NOMO-1 (cell line): ENCODE measurements at regions not wholly inside any gene's neighbourhood (a gene's known extent, or its start where the extent isn't known, plus 50 kb on each side); places are given as distances from the start of the nearest gene placed in this dataset.

Experiments
- DNase-seq, 2 experiments: peaks; one replicate each; lab custom pipeline; 2025; ENCODE audit not compliant: unreplicated experiment in 2 of 2; lab: John Stamatoyannopoulos, UW

DNA sequence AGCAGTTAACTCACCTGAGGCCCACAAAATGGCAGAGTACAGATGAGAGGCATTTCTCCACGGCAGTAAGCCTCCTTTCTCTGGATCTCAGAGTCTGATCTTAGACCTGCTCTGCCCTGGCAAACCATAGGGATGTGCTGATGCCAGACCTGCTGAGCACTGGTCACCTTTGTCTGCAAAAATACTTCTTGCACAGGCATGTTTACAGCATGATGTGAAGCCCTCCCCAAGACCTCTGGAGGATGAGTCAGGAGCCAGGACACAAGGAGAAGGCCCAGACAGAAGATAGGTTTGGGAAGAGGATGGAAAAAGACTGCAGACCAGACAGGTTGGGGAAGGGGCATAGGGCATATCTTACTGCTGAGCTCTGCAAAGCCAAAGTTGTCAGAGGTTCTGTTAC is 426.6 kb downstream of the PMP22 start:
- DNase-seq, result no peak

- DNase-seq, result peak in 1 of 2 experiments; percentile 33
Observed at GRCh38 chr17:14833201-14833785, 431.8 kb downstream of the PMP22 start.

GRCh38 chr17:14831491-14831890 is 433.6 kb downstream of the PMP22 start:
- DNase-seq, result no peak

DNA sequence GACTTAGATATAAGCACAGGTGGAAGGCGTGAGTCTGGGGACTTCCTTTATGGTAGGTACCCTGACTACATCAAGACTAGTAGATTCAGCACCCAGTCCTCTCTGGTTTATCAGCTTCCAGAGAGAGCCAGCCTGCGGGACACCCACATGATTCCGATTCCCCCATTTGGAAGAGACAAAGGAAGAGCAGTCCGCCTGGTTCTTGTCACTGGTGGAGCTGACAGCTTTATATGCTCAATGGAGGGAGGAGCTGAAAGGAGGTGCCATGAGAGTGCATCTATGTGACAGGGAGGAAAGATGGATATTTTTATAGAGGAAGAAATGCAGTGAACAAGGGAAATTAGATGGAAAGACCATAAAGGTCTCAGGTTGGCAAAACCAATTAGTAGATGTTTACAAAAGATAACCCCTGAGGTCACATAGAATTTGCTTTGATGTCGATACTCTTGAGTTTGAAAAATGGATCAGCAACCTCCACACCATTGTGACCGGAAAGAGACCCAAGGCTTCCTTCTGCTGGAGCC is 437.7 kb downstream of the PMP22 start:
- no peak for DNase-seq

- no peak for DNase-seq
Observed at GRCh38 chr17:14826358-14826757, 438.8 kb downstream of the PMP22 start.

DNA sequence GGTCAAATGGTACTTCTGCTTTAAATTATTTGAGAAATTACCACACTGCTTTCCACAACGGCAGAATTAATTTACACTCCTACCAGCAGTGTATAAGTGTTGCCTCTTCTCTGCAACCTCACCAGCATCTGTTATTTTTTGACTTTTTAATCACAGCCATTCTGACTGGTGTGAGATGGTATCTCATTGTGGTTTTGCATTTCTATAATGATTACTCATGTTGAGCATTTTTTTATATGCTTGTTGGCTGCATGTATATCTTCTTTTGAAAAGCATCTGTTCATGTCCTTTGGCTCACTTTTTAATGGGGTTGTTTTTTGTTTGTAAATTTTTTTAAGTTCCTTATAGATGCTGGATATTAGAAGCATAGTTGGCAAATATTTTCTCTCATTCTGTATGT is 446.7 kb downstream of the PMP22 start:
- no peak for DNase-seq

DNA sequence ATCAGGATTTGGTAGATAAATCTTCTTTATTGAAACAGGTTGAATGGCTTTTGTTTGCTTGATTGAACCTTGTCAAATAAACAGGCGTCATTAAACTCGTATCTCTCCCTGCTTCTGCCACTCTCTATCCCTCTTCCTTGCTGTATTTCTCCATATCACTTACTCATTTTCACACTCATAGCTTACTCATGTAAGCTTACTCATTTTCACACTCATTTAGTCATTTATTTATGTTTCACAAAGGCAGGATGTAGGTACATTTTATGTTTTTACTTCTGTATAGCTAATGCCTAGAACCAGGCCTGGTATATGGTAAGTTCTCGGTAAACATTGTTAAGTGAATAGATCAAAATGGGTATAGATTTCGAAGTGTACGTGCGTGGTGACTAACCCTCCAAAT is 450.0 kb downstream of the PMP22 start:
- DNase-seq, result no peak

- DNase-seq, result peak in 1 of 2 experiments; percentile 28
Observed at GRCh38 chr17:14813649-14814370, 451.3 kb downstream of the PMP22 start.

GRCh38 chr17:14808425-14808824 is 456.7 kb downstream of the PMP22 start:
- no peak for DNase-seq

DNA sequence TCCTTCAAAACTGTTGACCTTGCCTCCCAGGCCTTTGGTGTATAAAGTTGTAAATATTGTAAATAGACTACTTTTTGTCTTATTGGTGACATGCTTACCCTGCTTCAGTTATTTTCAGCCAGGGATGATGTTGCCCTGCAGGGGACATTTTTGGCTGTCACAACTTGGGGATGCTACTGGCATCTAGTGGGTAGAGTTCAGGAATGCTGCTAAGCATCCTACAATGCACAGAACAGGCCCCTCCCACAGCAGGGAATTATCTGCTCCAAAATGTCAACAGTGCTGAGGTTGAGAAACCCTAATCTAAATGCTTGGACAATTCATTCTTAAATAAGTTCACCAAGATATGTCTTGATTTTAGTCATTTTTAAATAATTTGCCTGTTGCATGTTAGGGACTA is 459.8 kb downstream of the PMP22 start:
- DNase-seq, result no peak

DNA sequence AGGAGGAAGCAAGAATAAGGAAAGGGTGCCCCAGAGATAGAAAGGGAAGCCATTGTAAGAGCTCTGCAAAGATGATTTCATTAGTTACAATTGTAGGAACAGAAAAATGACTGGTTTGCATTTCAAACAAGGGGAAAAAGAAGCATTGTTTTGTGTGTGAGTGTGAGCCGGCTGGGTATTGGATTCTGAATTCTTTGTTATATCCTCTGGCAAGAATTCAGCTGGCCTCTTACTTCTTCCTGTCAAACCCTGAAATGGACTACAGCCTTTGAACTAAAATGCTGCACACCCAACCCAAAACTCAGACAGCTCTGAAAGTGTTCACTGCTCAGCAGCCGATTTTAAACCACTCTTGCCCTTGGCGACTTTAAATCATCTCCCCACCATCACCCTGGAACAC is 461.3 kb downstream of the PMP22 start:
- DNase-seq, result no peak

GRCh38 chr17:14797801-14798200 is 467.3 kb downstream of the PMP22 start:
- DNase-seq, result no peak

DNA sequence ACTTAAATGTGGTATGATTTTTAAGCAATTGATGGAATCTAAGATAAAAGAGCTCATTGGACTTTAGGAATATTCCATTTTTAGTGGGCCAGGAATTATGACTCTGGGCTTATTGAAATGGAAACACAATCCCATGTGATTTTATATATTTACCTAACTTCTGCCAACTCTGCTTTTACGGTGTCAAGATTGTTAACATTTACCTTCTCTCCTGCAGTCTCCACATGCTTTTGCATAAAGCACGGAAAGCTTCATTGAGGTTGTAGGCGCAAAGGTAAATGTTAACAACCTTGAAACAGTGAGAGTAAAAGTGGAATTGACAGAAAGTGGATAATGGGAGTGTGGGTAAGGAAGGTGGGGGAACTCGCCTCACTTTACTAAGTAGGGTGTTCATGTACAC is 468.1 kb downstream of the PMP22 start:
- no peak for DNase-seq

GRCh38 chr17:14794961-14795360 is 470.2 kb downstream of the PMP22 start:
- peak in 1 of 2 experiments; percentile 20 for DNase-seq

DNA sequence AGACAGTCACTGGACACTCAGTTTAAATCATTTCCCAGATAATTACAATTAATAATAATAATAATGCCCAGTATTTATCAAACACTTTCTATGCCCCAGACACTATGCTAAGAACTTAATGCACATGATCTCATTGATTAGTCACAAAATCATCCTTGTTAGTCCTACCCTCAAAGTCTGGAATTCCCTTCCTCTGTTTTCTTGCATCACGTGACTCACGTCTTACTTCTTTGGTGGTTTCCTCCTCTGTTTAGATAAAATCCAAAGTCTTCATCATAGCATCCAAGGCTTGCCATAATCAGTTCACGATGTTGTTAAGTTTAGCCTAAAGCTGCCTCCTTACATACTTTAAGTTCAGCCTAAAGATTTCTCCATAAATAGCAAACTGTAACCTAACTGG is 471.9 kb downstream of the PMP22 start:
- no peak for DNase-seq

- no peak for DNase-seq
Observed at GRCh38 chr17:14792746-14793145, 472.4 kb downstream of the PMP22 start.

GRCh38 chr17:14791221-14791620 is 473.9 kb downstream of the PMP22 start:
- no peak for DNase-seq

GRCh38 chr17:14790521-14790920 is 474.6 kb downstream of the PMP22 start:
- DNase-seq, result peak; percentile 71 to 74

GRCh38 chr17:14784997-14785696 is 480.0 kb downstream of the PMP22 start:
- no peak for DNase-seq

- no peak for DNase-seq
Observed at GRCh38 chr17:14781123-14781522, 480.2 kb downstream of the HS3ST3B1 start.

DNA sequence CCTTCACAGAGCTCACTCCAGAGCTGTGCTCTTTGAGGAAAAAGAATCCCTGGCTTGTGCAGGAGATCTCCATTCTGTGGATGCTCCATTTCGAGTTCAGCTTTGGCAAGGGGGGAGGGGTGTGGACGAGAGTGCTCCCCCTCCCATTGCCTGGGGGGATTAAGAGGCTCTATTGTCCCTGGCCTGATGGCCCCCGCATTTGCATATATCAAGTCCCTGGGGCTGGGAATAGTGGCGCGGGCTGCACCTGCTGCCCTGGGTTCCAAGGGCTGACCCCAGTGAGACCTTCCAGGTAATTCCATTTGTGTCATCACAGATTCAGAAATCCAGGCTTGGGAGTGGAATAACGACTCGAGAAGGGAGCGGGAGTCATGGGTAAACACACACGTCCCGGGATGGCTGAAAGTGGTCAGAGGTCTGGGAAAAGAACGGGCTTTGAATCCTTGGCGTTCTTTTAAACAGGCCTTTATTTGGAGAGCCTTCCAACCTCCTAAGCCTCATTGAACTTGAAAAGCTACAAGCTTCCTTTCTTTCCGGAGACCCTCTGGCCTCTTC is 479.3 kb downstream of the HS3ST3B1 start:
- DNase-seq, result no peak
